Tibial nerve (tissue), 4 donors: ENCODE measurements at regions not wholly inside any gene's neighbourhood (a gene's known extent, or its start where the extent isn't known, plus 50 kb on each side); places are given as distances from the start of the nearest gene placed in this dataset.

Source experiments
- CTCF ChIP-seq, 5 experiments: fragments of 200-600 bp in 3 of 5; fragments of 450-650 bp in 2 of 5; sonication (generic) in 3 of 5; IDR thresholded peaks; one replicate each; pipeline ENCODE4 v1.5.1; 2016 to 2019; ENCODE audit warnings: antibody characterized with exemption in 5 of 5, mild to moderate bottlenecking in 3 of 5, moderate library complexity in 2 of 5
- EP300 ChIP-seq, 2 donors: sonication (generic); formaldehyde crosslinking; IDR thresholded peaks; one replicate each; pipeline ENCODE4 v1.6.1; 2017; ENCODE audit warnings: antibody characterized with exemption in 2 of 2, mild to moderate bottlenecking in 1 of 2
- POLR2A ChIP-seq, 2 donors: fragments of 450-650 bp; IDR thresholded peaks; one replicate each; pipeline ENCODE4 v1.6.1; 2017; ENCODE audit warnings: antibody characterized with exemption in 2 of 2, mild to moderate bottlenecking in 2 of 2, moderate library complexity in 2 of 2

GRCh38 chr3:189466004-189466403, 165.2 kb upstream of the TP63 start:
- TF ChIP-seq CTCF (IDR thresholded peaks at IDR 0.05): no peak
- no peak for TF ChIP-seq POLR2A (IDR thresholded peaks at IDR 0.05)
- no peak for TF ChIP-seq EP300 (IDR thresholded peaks at IDR 0.05)
